Hepatocyte (in vitro differentiated cells): ENCODE measurements at regions not wholly inside any gene's neighbourhood (a gene's known extent, or its start where the extent isn't known, plus 50 kb on each side); places are given as distances from the start of the nearest gene placed in this dataset.

Experiments used
- DNase-seq: peaks from one replicate; pipeline ENCODE4 v3.0.0-alpha.2; 2016; ENCODE audit warnings: low spot score
- H2AFZ ChIP-seq: fragments of 200-600 bp; sonication (generic); 2 replicates; pipeline ENCODE4 v1.6.0; 2016; ENCODE audit warnings: antibody characterized with exemption, mild to moderate bottlenecking
- H3K27ac ChIP-seq: fragments of 200-600 bp; sonication (generic); 2 replicates; pipeline ENCODE4 v1.5.1; 2016; ENCODE audit warnings: mild to moderate bottlenecking
- H3K27me3 ChIP-seq: fragments of 200-600 bp; sonication (generic); 2 replicates; pipeline ENCODE4 v1.6.1; 2016
- H3K36me3 ChIP-seq: fragments of 200-600 bp; sonication (generic); replicated peaks from 2 replicates; pipeline ENCODE4 v1.5.1; 2016; ENCODE audit warnings: low read depth; ENCODE audit not compliant: insufficient read depth
- H3K4me1 ChIP-seq: fragments of 200-600 bp; sonication (generic); 2 replicates; pipeline ENCODE4 v1.5.1; 2016; ENCODE audit warnings: mild to moderate bottlenecking, moderate library complexity; ENCODE audit not compliant: insufficient read depth
- H3K4me2 ChIP-seq: fragments of 200-600 bp; sonication (generic); 2 replicates; pipeline ENCODE4 v1.6.0; 2016
- H3K4me3 ChIP-seq: fragments of 200-600 bp; sonication (generic); 2 replicates; pipeline ENCODE4 v1.5.1; 2016; ENCODE audit warnings: mild to moderate bottlenecking
- H3K79me2 ChIP-seq: fragments of 200-600 bp; sonication (generic); 2 replicates; pipeline ENCODE4 v1.6.0; 2017; ENCODE audit warnings: mild to moderate bottlenecking
- H3K9me2 ChIP-seq: fragments of 200-600 bp; sonication (generic); replicated peaks from 2 replicates; pipeline ENCODE4 v1.6.0; 2017; ENCODE audit warnings: mild to moderate bottlenecking; ENCODE audit not compliant: insufficient read depth
- H3K9me3 ChIP-seq: fragments of 200-600 bp; sonication (generic); 2 replicates; pipeline ENCODE4 v1.5.1; 2016; ENCODE audit warnings: low read depth, mild to moderate bottlenecking
- H4K20me1 ChIP-seq: fragments of 200-600 bp; sonication (generic); 2 replicates; pipeline ENCODE4 v1.6.0; 2016; ENCODE audit warnings: mild to moderate bottlenecking; ENCODE audit not compliant: insufficient read depth, poor library complexity, severe bottlenecking
- EZH2 ChIP-seq: fragments of 200-600 bp; sonication (generic); IDR thresholded peaks from 2 replicates; pipeline ENCODE4 v1.6.1; 2016; ENCODE audit warnings: antibody characterized with exemption, mild to moderate bottlenecking, borderline replicate concordance
- EZH2phosphoT487 ChIP-seq: fragments of 200-600 bp; sonication (generic); IDR thresholded peaks from one replicate; pipeline ENCODE4 v1.6.1; 2018; ENCODE audit warnings: antibody characterized with exemption, mild to moderate bottlenecking, low read depth, moderate library complexity; ENCODE audit not compliant: unreplicated experiment, severe bottlenecking
- WGBS: methylation state at CpG from one replicate; pipeline ENCODE4 v1.1.6; 2016; ENCODE audit warnings: low lambda C conversion rate; ENCODE audit errors: missing lambda C conversion rate; 5-methylcytosine and 5-hydroxymethylcytosine counted together
- TF ChIP-seq, protein P1 (sequence below): fragments of 200-600 bp; sonication (generic); IDR thresholded peaks from 2 replicates; pipeline ENCODE4 v1.5.1; 2016; ENCODE audit warnings: antibody characterized with exemption, mild to moderate bottlenecking; ENCODE audit not compliant: poor library complexity

DNA sequence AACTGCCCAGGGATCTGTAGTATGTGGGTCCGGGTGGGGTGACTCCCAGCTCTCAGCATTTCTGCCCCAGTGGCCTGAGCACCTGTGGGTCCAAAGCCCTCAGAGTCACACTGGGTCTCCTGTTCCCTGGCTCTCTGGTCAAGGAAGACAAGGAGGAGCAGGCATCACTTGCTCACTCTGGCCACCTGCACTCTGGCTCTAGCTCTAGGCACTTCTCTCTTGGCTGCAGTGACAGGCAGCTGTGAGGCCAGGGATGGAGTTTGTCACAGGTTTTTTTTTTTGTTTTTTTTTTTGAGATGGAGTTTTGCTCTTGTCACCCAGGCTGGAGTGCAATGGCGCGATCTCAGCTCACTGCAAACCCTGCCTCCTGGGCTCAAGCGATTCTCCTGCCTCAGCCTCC is 84.6 kb downstream of the HS1BP3 start:
- no peak for DNase-seq
- H3K79me2 ChIP-seq, result no peaks in the 10 kb centered on the region

DNA sequence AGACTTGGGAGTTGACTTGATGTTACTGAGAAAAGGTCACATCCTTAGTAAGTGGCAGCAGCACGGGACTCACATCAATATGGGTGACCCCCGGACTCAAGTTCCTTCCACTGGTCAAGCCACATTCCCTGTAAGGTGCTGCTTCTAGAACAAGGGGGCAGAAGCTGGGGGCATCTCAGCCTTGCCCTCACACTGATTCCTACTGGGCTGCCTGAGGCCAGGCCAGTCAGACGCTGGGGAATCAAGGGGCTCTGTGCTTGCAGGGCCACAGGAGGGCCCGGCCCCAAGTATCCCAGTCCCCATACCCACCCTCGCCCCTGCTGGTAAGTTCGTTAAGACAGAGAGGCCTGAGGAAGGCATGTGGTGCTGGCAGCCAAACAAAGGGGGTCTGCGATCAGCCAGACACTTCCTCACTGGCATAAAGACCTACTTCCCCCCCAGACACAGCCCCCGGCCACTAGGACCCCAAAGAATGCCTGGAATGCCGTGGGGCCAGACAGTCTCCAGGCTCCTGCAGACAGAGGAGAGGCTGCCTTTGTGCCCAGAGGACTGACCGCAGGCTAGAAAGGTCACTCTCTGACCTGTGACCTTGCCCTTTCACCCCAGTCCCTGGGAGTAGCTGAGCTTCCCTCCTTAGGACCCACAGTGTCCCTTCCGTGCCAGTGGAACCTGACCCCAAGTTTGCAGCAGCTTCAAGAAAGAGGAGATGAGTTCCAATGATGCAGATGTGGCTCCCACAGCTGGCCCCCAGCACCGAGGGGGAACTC is 83.6 kb downstream of the HS1BP3 start:
- no peak overlapping the region for H3K27ac ChIP-seq
- TF ChIP-seq, protein P1, sequence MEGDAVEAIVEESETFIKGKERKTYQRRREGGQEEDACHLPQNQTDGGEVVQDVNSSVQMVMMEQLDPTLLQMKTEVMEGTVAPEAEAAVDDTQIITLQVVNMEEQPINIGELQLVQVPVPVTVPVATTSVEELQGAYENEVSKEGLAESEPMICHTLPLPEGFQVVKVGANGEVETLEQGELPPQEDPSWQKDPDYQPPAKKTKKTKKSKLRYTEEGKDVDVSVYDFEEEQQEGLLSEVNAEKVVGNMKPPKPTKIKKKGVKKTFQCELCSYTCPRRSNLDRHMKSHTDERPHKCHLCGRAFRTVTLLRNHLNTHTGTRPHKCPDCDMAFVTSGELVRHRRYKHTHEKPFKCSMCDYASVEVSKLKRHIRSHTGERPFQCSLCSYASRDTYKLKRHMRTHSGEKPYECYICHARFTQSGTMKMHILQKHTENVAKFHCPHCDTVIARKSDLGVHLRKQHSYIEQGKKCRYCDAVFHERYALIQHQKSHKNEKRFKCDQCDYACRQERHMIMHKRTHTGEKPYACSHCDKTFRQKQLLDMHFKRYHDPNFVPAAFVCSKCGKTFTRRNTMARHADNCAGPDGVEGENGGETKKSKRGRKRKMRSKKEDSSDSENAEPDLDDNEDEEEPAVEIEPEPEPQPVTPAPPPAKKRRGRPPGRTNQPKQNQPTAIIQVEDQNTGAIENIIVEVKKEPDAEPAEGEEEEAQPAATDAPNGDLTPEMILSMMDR, result no peak
- no peak for TF ChIP-seq EZH2
- no peak for TF ChIP-seq EZH2phosphoT487
- H3K9me2 ChIP-seq, result no peaks in the 10 kb centered on the region
- DNase-seq, result no peak
- H3K27me3 ChIP-seq, result no peaks in the 10 kb centered on the region
- no peak overlapping the region for H3K4me2 ChIP-seq
- no peak overlapping the region for H3K4me3 ChIP-seq
- 64% methylated on average over 12 of the region's 12 CpGs for WGBS
- no peak overlapping the region for H2AFZ ChIP-seq
- H3K36me3 ChIP-seq, result no peaks in the 10 kb centered on the region
- H4K20me1 ChIP-seq, result no peaks in the 10 kb centered on the region
- peaks cover 11% of the 10 kb centered on the region for H3K4me1 ChIP-seq
- no peaks in the 10 kb centered on the region for H3K79me2 ChIP-seq
- H3K9me3 ChIP-seq, result no peaks in the 10 kb centered on the region

More for the DNA sequence above, 84.6 kb downstream of the HS1BP3 start:
- WGBS, result 100% methylated on average over 4 of the region's 4 CpGs
- no peak for TF ChIP-seq EZH2
- no peak for TF ChIP-seq EZH2phosphoT487
- TF ChIP-seq, protein P1, result no peak
- no peaks in the 10 kb centered on the region for H3K36me3 ChIP-seq
- no peak overlapping the region for H2AFZ ChIP-seq
- peaks cover 19% of the 10 kb centered on the region for H3K4me1 ChIP-seq
- H3K4me3 ChIP-seq, result no peak overlapping the region
- H3K4me2 ChIP-seq, result no peak overlapping the region
- no peaks in the 10 kb centered on the region for H3K9me3 ChIP-seq
- no peaks in the 10 kb centered on the region for H3K27me3 ChIP-seq
- H4K20me1 ChIP-seq, result no peaks in the 10 kb centered on the region
- no peaks in the 10 kb centered on the region for H3K9me2 ChIP-seq
- H3K27ac ChIP-seq, result no peak overlapping the region
